H9 (cell line): ENCODE measurements at regions not wholly inside any gene's neighbourhood (a gene's known extent, or its start where the extent isn't known, plus 50 kb on each side); places are given as distances from the start of the nearest gene placed in this dataset.

Experiments
- DNase-seq: peaks from one replicate; pipeline ENCODE4 v3.0.0-alpha.2; 2017
- H2AFZ ChIP-seq: one replicate; pipeline ENCODE4 v1.6.1; 2013; ENCODE audit warnings: mild to moderate bottlenecking, low read length, control low read depth, moderate library complexity
- H2AK5ac ChIP-seq: 2 replicates; pipeline ENCODE4 v1.6.1; 2013; ENCODE audit warnings: low read length, control low read depth, mixed read lengths; ENCODE audit not compliant: insufficient read length
- H2BK120ac ChIP-seq: one replicate; pipeline ENCODE4 v1.6.1; 2013; ENCODE audit warnings: low read depth, mild to moderate bottlenecking, low read length, control low read depth, inconsistent platforms; ENCODE audit not compliant: poor library complexity, severe bottlenecking
- H2BK12ac ChIP-seq: 2 replicates; pipeline ENCODE4 v1.6.1; 2013; ENCODE audit warnings: low read length, control low read depth, mixed read lengths, low read depth; ENCODE audit not compliant: insufficient read length
- H2BK15ac ChIP-seq: 2 replicates; pipeline ENCODE4 v1.6.1; 2013; ENCODE audit warnings: low read depth, low read length, control low read depth
- H2BK20ac ChIP-seq: one replicate; pipeline ENCODE4 v1.6.1; 2013; ENCODE audit warnings: low read depth, mild to moderate bottlenecking, low read length, control low read depth, inconsistent platforms; ENCODE audit not compliant: poor library complexity, severe bottlenecking
- H2BK5ac ChIP-seq: 2 replicates; pipeline ENCODE4 v1.6.1; 2013; ENCODE audit warnings: low read length, control low read depth, mixed read lengths; ENCODE audit not compliant: insufficient read length
- H3K14ac ChIP-seq: 2 replicates; pipeline ENCODE4 v1.6.1; 2013; ENCODE audit warnings: low read length, control low read depth; ENCODE audit not compliant: insufficient read depth
- H3K18ac ChIP-seq: 2 replicates; pipeline ENCODE4 v1.6.1; 2013; ENCODE audit warnings: low read depth, mild to moderate bottlenecking, mixed read lengths, low read length, control low read depth; ENCODE audit not compliant: insufficient read length
- H3K23ac ChIP-seq: 2 replicates; pipeline ENCODE4 v1.6.1; 2013; ENCODE audit warnings: low read length, control low read depth, mixed read lengths, low read depth; ENCODE audit not compliant: insufficient read length
- H3K23me2 ChIP-seq: 2 replicates; pipeline ENCODE4 v1.6.1; 2013; ENCODE audit warnings: low read depth, mild to moderate bottlenecking, mixed read lengths, low read length, control low read depth; ENCODE audit not compliant: insufficient read length, poor library complexity, severe bottlenecking
- H3K27ac ChIP-seq: 2 replicates; pipeline ENCODE4 v1.5.1; 2013; ENCODE audit warnings: low read length, control low read depth, mixed read lengths, low read depth; ENCODE audit not compliant: insufficient read length
- H3K27me3 ChIP-seq: 2 replicates; pipeline ENCODE4 v1.6.1; 2013; ENCODE audit warnings: low read length, control low read depth, inconsistent platforms; ENCODE audit not compliant: insufficient read depth
- H3K4ac ChIP-seq: 2 replicates; pipeline ENCODE4 v1.6.1; 2013; ENCODE audit warnings: low read depth, mild to moderate bottlenecking, control low read depth, inconsistent platforms, low read length, moderate library complexity
- H3K4me1 ChIP-seq: 2 replicates; pipeline ENCODE4 v1.6.1; 2013; ENCODE audit warnings: low read length, control low read depth, inconsistent platforms; ENCODE audit not compliant: insufficient read depth
- H3K4me2 ChIP-seq: 2 replicates; pipeline ENCODE4 v1.6.1; 2013; ENCODE audit warnings: low read length, control low read depth, mixed read lengths; ENCODE audit not compliant: insufficient read length, insufficient read depth
- H3K56ac ChIP-seq: 2 replicates; pipeline ENCODE4 v1.6.1; 2013; ENCODE audit warnings: low read depth, mild to moderate bottlenecking, mixed read lengths, low read length, control low read depth; ENCODE audit not compliant: insufficient read length
- H3K79me1 ChIP-seq: 2 replicates; pipeline ENCODE4 v1.6.1; 2013; ENCODE audit warnings: low read depth, mild to moderate bottlenecking, moderate library complexity, low read length, control low read depth, inconsistent platforms; ENCODE audit not compliant: insufficient read depth, poor library complexity, severe bottlenecking
- H3K79me2 ChIP-seq: 2 replicates; pipeline ENCODE4 v1.6.1; 2013; ENCODE audit warnings: low read length, control low read depth, inconsistent platforms; ENCODE audit not compliant: insufficient read depth
- H3K9ac ChIP-seq: 2 replicates; pipeline ENCODE4 v1.6.1; 2013; ENCODE audit warnings: low read length, control low read depth, mixed read lengths; ENCODE audit not compliant: insufficient read length; ENCODE audit errors: extremely low read depth
- H3K9me3 ChIP-seq: one replicate; pipeline ENCODE4 v1.6.1; 2013; ENCODE audit warnings: low read depth, low read length, inconsistent platforms; ENCODE audit not compliant: control insufficient read depth
- H3T11ph ChIP-seq: one replicate; pipeline ENCODE4 v1.6.1; 2013; ENCODE audit warnings: mild to moderate bottlenecking, low read length, control low read depth, inconsistent platforms
- H4K20me1 ChIP-seq: one replicate; pipeline ENCODE4 v1.6.1; 2013; ENCODE audit not compliant: control insufficient read depth, insufficient read length, insufficient read depth
- H4K5ac ChIP-seq: 2 replicates; pipeline ENCODE4 v1.6.1; 2013; ENCODE audit warnings: low read depth, mild to moderate bottlenecking, mixed read lengths, low read length, control low read depth; ENCODE audit not compliant: insufficient read length
- H4K8ac ChIP-seq: replicated peaks from 2 replicates; pipeline ENCODE4 v1.6.1; 2013; ENCODE audit warnings: low read length, control low read depth, mixed read lengths, low read depth; ENCODE audit not compliant: insufficient read length
- H4K91ac ChIP-seq: 2 replicates; pipeline ENCODE4 v1.6.1; 2013; ENCODE audit warnings: low read depth, mild to moderate bottlenecking, moderate library complexity, mixed read lengths, low read length, control low read depth; ENCODE audit not compliant: insufficient read length
- H3K27ac Mint-ChIP-seq, 3 experiments: 2 replicates in 2 of 3; 3 replicates in 1 of 3; pipeline ENCODE4 v1.8.0; 2020 to 2021; ENCODE audit warnings: mixed read lengths in 3 of 3, mild to moderate bottlenecking in 1 of 3, moderate library complexity in 1 of 3
- H3K27me3 Mint-ChIP-seq: 2 replicates; pipeline ENCODE4 v1.8.0; 2021; ENCODE audit warnings: low read depth, mild to moderate bottlenecking, moderate library complexity, mixed read lengths
- H3K36me3 Mint-ChIP-seq, 3 experiments: 2 replicates in 2 of 3; 3 replicates in 1 of 3; pipeline ENCODE4 v1.8.0; 2020 to 2021; ENCODE audit warnings: low read depth in 3 of 3, mixed read lengths in 3 of 3; ENCODE audit not compliant: insufficient read depth in 1 of 3
- H3K4me1 Mint-ChIP-seq, 2 experiments: 2 replicates each; pipeline ENCODE4 v1.8.0; 2020; ENCODE audit warnings: mixed read lengths in 2 of 2
- H3K4me3 Mint-ChIP-seq, 2 experiments: 2 replicates in 1 of 2; 3 replicates in 1 of 2; pipeline ENCODE4 v1.8.0; 2020 to 2021; ENCODE audit warnings: mild to moderate bottlenecking in 2 of 2, mixed read lengths in 2 of 2, moderate library complexity in 1 of 2
- H3K9me3 Mint-ChIP-seq, 2 experiments: 2 replicates in 1 of 2; 3 replicates in 1 of 2; pipeline ENCODE4 v1.8.0; 2020; ENCODE audit warnings: mild to moderate bottlenecking in 2 of 2, mixed read lengths in 2 of 2, moderate library complexity in 1 of 2
- CTCF ChIP-seq: fragments of 200-600 bp; sonication (generic); conservative IDR thresholded peaks from 3 replicates; pipeline ENCODE4 v1.8.0; 2021; ENCODE audit warnings: antibody characterized with exemption, mild to moderate bottlenecking
- WGBS: extraction: QIAGEN DNeasy Blood & Tissue Kit; methylation state at CpG from one replicate; pipeline ENCODE4 v1.1.7; 2013; ENCODE audit warnings: missing lambda C conversion rate, low lambda C conversion rate, mixed read lengths; ENCODE audit not compliant: insufficient read length; ENCODE audit errors: extremely low coverage; 5-methylcytosine and 5-hydroxymethylcytosine counted together

GRCh38 chr6:28764761-28765282 is 159.0 kb downstream of the TRIM27 start:
- H3K9me3 Mint-ChIP-seq: peaks cover 0 to 10% of the 10 kb centered on the region in 2 experiments; a peak in 3 of 5 replicates
- Histone ChIP-seq H3K23ac (no peak overlapping the region), H4K20me1 (no peaks in the 10 kb centered on the region), H3K79me2 (no peaks in the 10 kb centered on the region), H2BK5ac (no peak overlapping the region), H3K18ac (no peak overlapping the region), H3K9me3 (no peaks in the 10 kb centered on the region), H3K79me1 (no peaks in the 10 kb centered on the region), H2BK15ac (no peak overlapping the region), H4K5ac (no peak overlapping the region), H3T11ph (no peak overlapping the region), H3K9ac (no peak overlapping the region), H3K4me2 (peak overlapping the region; percentile 83), H3K4me1 (no peaks in the 10 kb centered on the region; the same call in 1 of the 2 replicates), H2AK5ac (no peak overlapping the region), H3K27me3 (peaks cover 62% of the 10 kb centered on the region), H3K4ac (no peak overlapping the region), H4K91ac (no peak overlapping the region), H2AFZ (no peak overlapping the region), H2BK12ac (no peak overlapping the region), H2BK120ac (no peak overlapping the region), H3K56ac (no peak overlapping the region), H3K14ac (no peak overlapping the region), H4K8ac (no peak overlapping the region), H3K27ac (no peak overlapping the region), H2BK20ac (no peak overlapping the region), H3K23me2 (no peaks in the 10 kb centered on the region)
- peaks cover 46 to 48% of the 10 kb centered on the region in 2 experiments for H3K4me1 Mint-ChIP-seq
- peaks cover 94% of the 10 kb centered on the region for H3K27me3 Mint-ChIP-seq
- DNase-seq: no peak
- H3K4me3 Mint-ChIP-seq: peak overlapping the region; percentile 48 to 74
- WGBS: no CpG with 5 or more reads among the region's 15 CpGs
- TF ChIP-seq CTCF: no peak
- no peak overlapping the region for H3K27ac Mint-ChIP-seq
- H3K36me3 Mint-ChIP-seq: no peaks in the 10 kb centered on the region
